Keratinocyte (primary cell): ENCODE measurements at regions not wholly inside any gene's neighbourhood (a gene's known extent, or its start where the extent isn't known, plus 50 kb on each side); places are given as distances from the start of the nearest gene placed in this dataset.

Experiments used
- CTCF ChIP-seq, 3 experiments: IDR thresholded peaks in 1 of 3; conservative IDR thresholded peaks in 1 of 3; optimal IDR thresholded peaks in 1 of 3; 2 replicates in 2 of 3; 3 replicates in 1 of 3; pipeline versions ENCODE3 to v1.5.1; 2011; ENCODE audit warnings: low read length in 3 of 3, mild to moderate bottlenecking in 3 of 3, moderate library complexity in 2 of 3, control low read depth in 1 of 3, inconsistent platforms in 1 of 3; ENCODE audit not compliant: insufficient read depth in 2 of 3; ENCODE audit errors: extremely low read depth in 1 of 3
- EZH2 ChIP-seq: IDR thresholded peaks from one replicate; pipeline ENCODE4 v1.6.1; 2012; ENCODE audit warnings: inconsistent platforms, mild to moderate bottlenecking, low read length, moderate library complexity

- TF ChIP-seq CTCF (optimal IDR thresholded peaks at IDR 0.05 in 1 of 3, IDR thresholded peaks at IDR 0.05 in 1 of 3, conservative IDR thresholded peaks at IDR 0.05 in 1 of 3; ENCODE audit: extremely low read depth in 1 of 3, insufficient read depth in 2 of 3, low read length in 3 of 3) (no peak), EZH2 (no peak)
Observed at GRCh38 chr5:4954048-4954447, 186.1 kb upstream of the ADAMTS16 start.
